ENCODE measurements at regions not wholly inside any gene's neighbourhood (a gene's known extent, or its start where the extent isn't known, plus 50 kb on each side); places are given as distances from the start of the nearest gene placed in this dataset.

- Histone ChIP-seq H3K36me3 (no peaks in the 10 kb centered on the region), H3K9me3 (no peaks in the 10 kb centered on the region), H3K27me3 (no peaks in the 10 kb centered on the region), H3K4me1 (no peaks in the 10 kb centered on the region), H3K27ac (no peak overlapping the region), H3K4me3 (no peak overlapping the region)
- no peak for ATAC-seq
- no peak for TF ChIP-seq POLR2A (IDR thresholded peaks at IDR 0.05)
- WGBS, 2 donors (ENCODE audit: low coverage in 1 of 2) = 67 to 71% methylated on average over 1 to 3 of the region's 3 CpGs
Measured at GRCh38 chrX:143935601-143936000, 51.7 kb downstream of the UBE2NL start.

GRCh38 chrX:143940119-143940518 is 56.2 kb downstream of the UBE2NL start:
- Histone ChIP-seq H3K36me3 (no peaks in the 10 kb centered on the region), H3K4me3 (no peak overlapping the region), H3K9me3 (no peaks in the 10 kb centered on the region), H3K27me3 (no peaks in the 10 kb centered on the region), H3K27ac (no peak overlapping the region), H3K4me1 (no peaks in the 10 kb centered on the region)
- no peak for ATAC-seq
- no peak for TF ChIP-seq EP300 (IDR thresholded peaks at IDR 0.05)
- TF ChIP-seq POLR2AphosphoS5 (IDR thresholded peaks at IDR 0.05) = no peak
- TF ChIP-seq POLR2A (IDR thresholded peaks at IDR 0.05) = no peak
- TF ChIP-seq, protein P1, sequence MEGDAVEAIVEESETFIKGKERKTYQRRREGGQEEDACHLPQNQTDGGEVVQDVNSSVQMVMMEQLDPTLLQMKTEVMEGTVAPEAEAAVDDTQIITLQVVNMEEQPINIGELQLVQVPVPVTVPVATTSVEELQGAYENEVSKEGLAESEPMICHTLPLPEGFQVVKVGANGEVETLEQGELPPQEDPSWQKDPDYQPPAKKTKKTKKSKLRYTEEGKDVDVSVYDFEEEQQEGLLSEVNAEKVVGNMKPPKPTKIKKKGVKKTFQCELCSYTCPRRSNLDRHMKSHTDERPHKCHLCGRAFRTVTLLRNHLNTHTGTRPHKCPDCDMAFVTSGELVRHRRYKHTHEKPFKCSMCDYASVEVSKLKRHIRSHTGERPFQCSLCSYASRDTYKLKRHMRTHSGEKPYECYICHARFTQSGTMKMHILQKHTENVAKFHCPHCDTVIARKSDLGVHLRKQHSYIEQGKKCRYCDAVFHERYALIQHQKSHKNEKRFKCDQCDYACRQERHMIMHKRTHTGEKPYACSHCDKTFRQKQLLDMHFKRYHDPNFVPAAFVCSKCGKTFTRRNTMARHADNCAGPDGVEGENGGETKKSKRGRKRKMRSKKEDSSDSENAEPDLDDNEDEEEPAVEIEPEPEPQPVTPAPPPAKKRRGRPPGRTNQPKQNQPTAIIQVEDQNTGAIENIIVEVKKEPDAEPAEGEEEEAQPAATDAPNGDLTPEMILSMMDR (IDR thresholded peaks at IDR 0.05) = no peak
- 67 to 72% methylated on average over 5 of the region's 5 CpGs for WGBS, 2 donors (ENCODE audit: low coverage in 1 of 2)

DNA sequence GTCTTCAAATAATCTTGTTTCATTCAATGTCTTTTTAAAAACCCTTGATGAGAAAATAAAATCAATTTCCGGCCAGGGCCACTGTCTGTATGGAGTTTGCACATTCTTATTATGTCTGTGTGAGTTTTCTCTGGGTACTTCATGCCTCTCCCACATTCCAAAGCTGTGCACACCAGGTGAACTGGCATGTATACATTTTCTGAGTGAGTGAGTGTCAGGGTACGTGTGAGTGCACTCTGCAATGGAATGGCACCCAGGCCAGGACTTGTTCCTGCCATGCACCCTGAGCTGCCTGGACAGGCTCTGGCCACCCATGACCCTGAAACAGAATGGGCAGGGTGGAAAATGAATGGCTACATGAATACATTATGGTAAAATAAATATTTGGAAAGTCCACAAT is 61.3 kb downstream of the UBE2NL start:
- Histone ChIP-seq H3K4me3 (no peak overlapping the region), H3K4me1 (no peaks in the 10 kb centered on the region), H3K27me3 (no peaks in the 10 kb centered on the region), H3K36me3 (no peaks in the 10 kb centered on the region), H3K9me3 (no peaks in the 10 kb centered on the region), H3K27ac (no peak overlapping the region)
- 38 to 67% methylated on average over 1 to 2 of the region's 2 CpGs for WGBS, 2 donors (ENCODE audit: low coverage in 1 of 2)
- ATAC-seq = no peak
- no peak for TF ChIP-seq EP300 (IDR thresholded peaks at IDR 0.05)
- no peak for TF ChIP-seq POLR2A (IDR thresholded peaks at IDR 0.05)
- TF ChIP-seq POLR2AphosphoS5 (IDR thresholded peaks at IDR 0.05) = no peak
- TF ChIP-seq, protein P1 (IDR thresholded peaks at IDR 0.05) = no peak

GRCh38 chrX:143964549-143964948 is 80.7 kb downstream of the UBE2NL start:
- Histone ChIP-seq H3K4me1 (no peaks in the 10 kb centered on the region), H3K36me3 (no peaks in the 10 kb centered on the region), H3K4me3 (no peak overlapping the region), H3K27me3 (no peaks in the 10 kb centered on the region), H3K9me3 (no peaks in the 10 kb centered on the region), H3K27ac (no peak overlapping the region)
- TF ChIP-seq EP300 (IDR thresholded peaks at IDR 0.05) = no peak
- TF ChIP-seq, protein P1 (IDR thresholded peaks at IDR 0.05) = no peak
- TF ChIP-seq POLR2A (IDR thresholded peaks at IDR 0.05) = no peak
- TF ChIP-seq POLR2AphosphoS5 (IDR thresholded peaks at IDR 0.05) = no peak
- WGBS, 2 donors (ENCODE audit: low coverage in 1 of 2) = 40 to 82% methylated on average over 1 to 3 of the region's 6 CpGs
- no peak for ATAC-seq

GRCh38 chrX:143988356-143988755 is 104.5 kb downstream of the UBE2NL start:
- ATAC-seq = no peak
- WGBS, 2 donors (ENCODE audit: low coverage in 1 of 2) = 68 to 72% methylated on average over 2 to 3 of the region's 4 CpGs

More at GRCh38 chrX:143988356-143988755, 104.5 kb downstream of the UBE2NL start:
- no peaks in the 10 kb centered on the region for H3K27me3 ChIP-seq
- no peaks in the 10 kb centered on the region for H3K4me1 ChIP-seq
- no peak overlapping the region for H3K4me3 ChIP-seq
- TF ChIP-seq POLR2AphosphoS5 (IDR thresholded peaks at IDR 0.05) (no peak), EP300 (IDR thresholded peaks at IDR 0.05) (no peak), POLR2A (IDR thresholded peaks at IDR 0.05) (no peak)
- TF ChIP-seq, protein P1 (IDR thresholded peaks at IDR 0.05) = no peak
- H3K27ac ChIP-seq = no peak overlapping the region
- no peaks in the 10 kb centered on the region for H3K36me3 ChIP-seq
- H3K9me3 ChIP-seq = no peaks in the 10 kb centered on the region

Data from gastroesophageal sphincter (tissue), 4 donors.